SK-N-SH treated with all-trans-retinoic acid at 6 μM for 48 hours (cell line): ENCODE measurements at regions not wholly inside any gene's neighbourhood (a gene's known extent, or its start where the extent isn't known, plus 50 kb on each side); places are given as distances from the start of the nearest gene placed in this dataset.

Experiments
- CSDC2 ChIP-seq: fragments of 250-450 bp; sonication (Bioruptor Pico); IDR thresholded peaks from 2 replicates; pipeline ENCODE4 v1.5.0; 2020; ENCODE audit warnings: mild to moderate bottlenecking, moderate library complexity
- ESRRG ChIP-seq: fragments of 250-450 bp; sonication (Bioruptor Pico); IDR thresholded peaks from 2 replicates; pipeline ENCODE4 v1.6.1; 2021; ENCODE audit warnings: mild to moderate bottlenecking
- RARB ChIP-seq: fragments of 250-450 bp; sonication (Bioruptor Pico); IDR thresholded peaks from 2 replicates; pipeline ENCODE4 v1.8.0; 2021; ENCODE audit warnings: mild to moderate bottlenecking, moderate library complexity
- TSHZ2 ChIP-seq: fragments of 250-450 bp; sonication (Bioruptor Pico); IDR thresholded peaks from 2 replicates; pipeline ENCODE4 v1.5.0; 2020; ENCODE audit warnings: mild to moderate bottlenecking, moderate library complexity
- ZFP30 ChIP-seq: fragments of 450-650 bp; formaldehyde crosslinking; IDR thresholded peaks from 2 replicates; pipeline ENCODE4 v1.5.0; 2022; ENCODE audit warnings: mild to moderate bottlenecking, moderate library complexity
- ZNF565 ChIP-seq: fragments of 450-650 bp; formaldehyde crosslinking; conservative IDR thresholded peaks from 2 replicates; pipeline ENCODE4 v1.5.0; 2020; ENCODE audit warnings: low read depth, mild to moderate bottlenecking, moderate library complexity
- TF ChIP-seq, protein P1 (sequence below): fragments of 250-450 bp; sonication (Bioruptor Pico); IDR thresholded peaks from 2 replicates; pipeline ENCODE4 v1.5.1; 2020; ENCODE audit warnings: low read depth, mild to moderate bottlenecking, moderate library complexity

DNA sequence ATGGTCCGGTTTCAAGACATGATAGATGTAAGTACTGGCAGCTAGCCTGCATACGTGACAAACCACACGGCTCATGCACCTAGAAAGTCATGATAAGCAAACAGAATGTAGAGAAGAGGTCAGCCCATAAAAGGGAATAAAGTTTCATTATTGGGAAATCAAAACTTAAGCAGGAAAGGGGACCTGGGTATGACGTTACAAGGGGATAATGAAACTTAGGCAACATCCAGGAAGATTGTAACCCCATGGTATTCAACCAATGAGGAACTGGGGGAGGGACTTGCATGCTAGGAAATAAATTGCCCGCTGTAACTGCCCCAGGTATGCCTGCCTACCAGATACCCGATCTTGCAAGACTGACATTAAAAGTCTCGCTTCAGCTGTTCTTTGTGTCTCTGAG is 1679.0 kb downstream of the SUCLG1 start:
- TF ChIP-seq TSHZ2 (CRISPR knock-in tag) (no peak), ZFP30 (CRISPR knock-in tag) (no peak), RARB (CRISPR knock-in tag) (no peak), CSDC2 (CRISPR knock-in tag) (no peak), ESRRG (no peak), ZNF565 (no peak)
- TF ChIP-seq, protein P1, sequence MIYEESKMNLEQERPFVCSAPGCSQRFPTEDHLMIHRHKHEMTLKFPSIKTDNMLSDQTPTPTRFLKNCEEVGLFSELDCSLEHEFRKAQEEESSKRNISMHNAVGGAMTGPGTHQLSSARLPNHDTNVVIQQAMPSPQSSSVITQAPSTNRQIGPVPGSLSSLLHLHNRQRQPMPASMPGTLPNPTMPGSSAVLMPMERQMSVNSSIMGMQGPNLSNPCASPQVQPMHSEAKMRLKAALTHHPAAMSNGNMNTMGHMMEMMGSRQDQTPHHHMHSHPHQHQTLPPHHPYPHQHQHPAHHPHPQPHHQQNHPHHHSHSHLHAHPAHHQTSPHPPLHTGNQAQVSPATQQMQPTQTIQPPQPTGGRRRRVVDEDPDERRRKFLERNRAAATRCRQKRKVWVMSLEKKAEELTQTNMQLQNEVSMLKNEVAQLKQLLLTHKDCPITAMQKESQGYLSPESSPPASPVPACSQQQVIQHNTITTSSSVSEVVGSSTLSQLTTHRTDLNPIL (CRISPR knock-in tag): no peak
